Liver (tissue), 8 donors: ENCODE measurements at regions not wholly inside any gene's neighbourhood (a gene's known extent, or its start where the extent isn't known, plus 50 kb on each side); places are given as distances from the start of the nearest gene placed in this dataset.

ENCODE experiments used
- DNase-seq: peaks from one replicate; pipeline ENCODE4 v3.0.0-alpha.2; 2017; ENCODE audit warnings: low spot score
- H3K27ac ChIP-seq, 2 donors: one replicate each; pipeline ENCODE4 v1.7.0; 2013; ENCODE audit warnings: inconsistent platforms in 2 of 2, low read length in 2 of 2, control low read depth in 1 of 2, low read depth in 1 of 2, mild to moderate bottlenecking in 1 of 2
- H3K27me3 ChIP-seq, 4 donors: one replicate each; pipeline versions ENCODE4 v1.6.1 to v1.7.0; 2013; ENCODE audit warnings: low read length in 3 of 4, inconsistent platforms in 1 of 4, mild to moderate bottlenecking in 1 of 4, moderate library complexity in 1 of 4; ENCODE audit not compliant: control insufficient read depth in 4 of 4, insufficient read depth in 4 of 4
- H3K36me3 ChIP-seq, 4 donors: one replicate each; pipeline versions ENCODE4 v1.6.1 to v1.7.0; 2013; ENCODE audit warnings: low read length in 3 of 4, mild to moderate bottlenecking in 3 of 4, low read depth in 1 of 4, moderate library complexity in 1 of 4; ENCODE audit not compliant: control insufficient read depth in 4 of 4, insufficient read depth in 3 of 4
- H3K4me1 ChIP-seq, 4 donors: one replicate each; pipeline versions ENCODE4 v1.6.1 to v1.7.0; 2013; ENCODE audit warnings: low read length in 3 of 4, mild to moderate bottlenecking in 3 of 4, moderate library complexity in 1 of 4; ENCODE audit not compliant: control insufficient read depth in 4 of 4, insufficient read depth in 4 of 4
- H3K4me3 ChIP-seq, 3 donors: one replicate each; pipeline versions ENCODE4 v1.6.1 to v1.7.0; 2013; ENCODE audit warnings: low read length in 3 of 3, control low read depth in 1 of 3, low read depth in 1 of 3, mild to moderate bottlenecking in 1 of 3
- H3K9ac ChIP-seq, 2 donors: one replicate each; pipeline ENCODE4 v1.7.0; 2013; ENCODE audit warnings: low read length in 2 of 2, mild to moderate bottlenecking in 2 of 2, moderate library complexity in 2 of 2, control low read depth in 1 of 2, low read depth in 1 of 2
- H3K9me3 ChIP-seq, 4 donors: one replicate each; pipeline versions ENCODE4 v1.6.1 to v1.7.0; 2013; ENCODE audit warnings: low read length in 3 of 4; ENCODE audit not compliant: control insufficient read depth in 4 of 4
- ATF3 ChIP-seq: IDR thresholded peaks from 2 replicates; pipeline ENCODE4 v1.6.1; 2016; ENCODE audit warnings: antibody characterized with exemption
- CTCF ChIP-seq: fragments of 150-350 bp; IDR thresholded peaks from 2 replicates; pipeline ENCODE4 v1.5.1; 2017; ENCODE audit warnings: improper control_type of control experiment, low read depth, low read length; ENCODE audit not compliant: missing input control
- EGR1 ChIP-seq, 2 donors: IDR thresholded peaks; 2 replicates each; pipeline ENCODE4 v1.6.1; 2016 to 2018; ENCODE audit warnings: antibody characterized with exemption in 2 of 2, low read depth in 2 of 2
- FOXA1 ChIP-seq: IDR thresholded peaks from 2 replicates; pipeline ENCODE4 v1.6.1; 2016; ENCODE audit warnings: antibody characterized with exemption
- FOXA2 ChIP-seq: IDR thresholded peaks from 2 replicates; pipeline ENCODE4 v1.6.1; 2016; ENCODE audit warnings: antibody characterized with exemption
- GABPA ChIP-seq, 2 donors: IDR thresholded peaks in 1 of 2; conservative IDR thresholded peaks in 1 of 2; 2 replicates each; pipeline ENCODE4 v1.6.1; 2016; ENCODE audit warnings: antibody characterized with exemption in 2 of 2, mild to moderate bottlenecking in 1 of 2, moderate library complexity in 1 of 2
- HNF4A ChIP-seq, 2 donors: conservative IDR thresholded peaks; 2 replicates each; pipeline ENCODE4 v1.6.1; 2016; ENCODE audit warnings: antibody characterized with exemption in 2 of 2, mild to moderate bottlenecking in 2 of 2
- HNF4G ChIP-seq: IDR thresholded peaks from 2 replicates; pipeline ENCODE4 v1.6.1; 2016; ENCODE audit warnings: antibody characterized with exemption
- JUND ChIP-seq, 2 donors: IDR thresholded peaks; 2 replicates each; pipeline ENCODE4 v1.6.1; 2016; ENCODE audit warnings: antibody characterized with exemption in 2 of 2
- MAX ChIP-seq: IDR thresholded peaks from 2 replicates; pipeline ENCODE4 v1.6.1; 2016; ENCODE audit warnings: antibody characterized with exemption
- NR2F2 ChIP-seq: IDR thresholded peaks from 2 replicates; pipeline ENCODE4 v1.6.1; 2016; ENCODE audit warnings: antibody characterized with exemption
- RAD21 ChIP-seq, 2 donors: IDR thresholded peaks; 2 replicates each; pipeline ENCODE4 v1.6.1; 2016; ENCODE audit warnings: antibody characterized with exemption in 2 of 2, mild to moderate bottlenecking in 2 of 2
- REST ChIP-seq: IDR thresholded peaks from 2 replicates; pipeline ENCODE4 v1.6.1; 2016; ENCODE audit warnings: antibody characterized with exemption, mild to moderate bottlenecking
- RXRA ChIP-seq, 2 donors: IDR thresholded peaks; 2 replicates each; pipeline ENCODE4 v1.6.1; 2017 to 2018; ENCODE audit warnings: antibody characterized with exemption in 2 of 2, mild to moderate bottlenecking in 1 of 2
- SP1 ChIP-seq: IDR thresholded peaks from 2 replicates; pipeline ENCODE4 v1.6.1; 2018; ENCODE audit warnings: antibody characterized with exemption, mild to moderate bottlenecking
- TAF1 ChIP-seq: conservative IDR thresholded peaks from 2 replicates; pipeline ENCODE4 v1.6.1; 2016; ENCODE audit warnings: antibody characterized with exemption, mild to moderate bottlenecking
- YY1 ChIP-seq: IDR thresholded peaks from 2 replicates; pipeline ENCODE4 v1.6.1; 2016; ENCODE audit warnings: antibody characterized with exemption, mild to moderate bottlenecking
- ZBTB33 ChIP-seq: IDR thresholded peaks from 2 replicates; pipeline ENCODE4 v1.6.1; 2016; ENCODE audit warnings: antibody characterized with exemption
- WGBS: extraction: QIAGEN DNeasy Blood & Tissue Kit; methylation state at CpG from one replicate; pipeline ENCODE4 v1.1.7; 2013; 5-methylcytosine and 5-hydroxymethylcytosine counted together
- donor health status: healthy.
- donor health status: healthy.
- donor health status: healthy.
- donor health status: healthy.
- donor health status: healthy.

- no peak overlapping the region for H3K27ac ChIP-seq
- H3K9me3 ChIP-seq, result no peaks in the 10 kb centered on the region
- H3K27me3 ChIP-seq, result no peaks in the 10 kb centered on the region
- H3K36me3 ChIP-seq, result no peaks in the 10 kb centered on the region
- TF ChIP-seq ZBTB33 (no peak), CTCF (no peak)
- no peak overlapping the region for H3K4me3 ChIP-seq
- H3K4me1 ChIP-seq, result no peaks in the 10 kb centered on the region
- H3K9ac ChIP-seq, result no peak overlapping the region
- 78% methylated on average over 2 of the region's 2 CpGs for WGBS
- DNase-seq, result no peak
Observed at GRCh38 chr5:27516437-27516836, 478.1 kb upstream of the CDH9 start.

- Histone ChIP-seq H3K9me3 (no peaks in the 10 kb centered on the region), H3K4me1 (no peaks in the 10 kb centered on the region), H3K36me3 (no peaks in the 10 kb centered on the region), H3K9ac (no peak overlapping the region), H3K27ac (no peak overlapping the region), H3K27me3 (no peaks in the 10 kb centered on the region), H3K4me3 (no peak overlapping the region)
- DNase-seq, result no peak
- TF ChIP-seq RXRA (IDR thresholded peaks at IDR 0.05), result no peak
- TF ChIP-seq TAF1, result no peak
- TF ChIP-seq HNF4G, result no peak
- no peak for TF ChIP-seq GABPA (IDR thresholded peaks at IDR 0.05 in 1 of 2, conservative IDR thresholded peaks at IDR 0.05 in 1 of 2)
- no peak for TF ChIP-seq ATF3
- no peak for TF ChIP-seq JUND (IDR thresholded peaks at IDR 0.05)
- TF ChIP-seq MAX, result no peak
- no peak for TF ChIP-seq FOXA2
- no peak for TF ChIP-seq FOXA1
- TF ChIP-seq CTCF, result no peak
- TF ChIP-seq ZBTB33, result no peak
- TF ChIP-seq SP1, result no peak
- TF ChIP-seq HNF4A (conservative IDR thresholded peaks at IDR 0.05), result no peak
- TF ChIP-seq RAD21 (IDR thresholded peaks at IDR 0.05), result no peak
- TF ChIP-seq REST, result no peak
- TF ChIP-seq NR2F2, result no peak
- no peak for TF ChIP-seq EGR1 (IDR thresholded peaks at IDR 0.05; ENCODE audit: low read depth in 2 of 2)
- no peak for TF ChIP-seq YY1
- 65% methylated on average over 3 of the region's 3 CpGs for WGBS
Observed at GRCh38 chr5:27511061-27511460, 472.7 kb upstream of the CDH9 start.
